GM19438 (cell line): ENCODE measurements at regions not wholly inside any gene's neighbourhood (a gene's known extent, or its start where the extent isn't known, plus 50 kb on each side); places are given as distances from the start of the nearest gene placed in this dataset.

Experiments
- ATAC-seq: cut with Tn5 transposase; IDR thresholded peaks from one replicate; pipeline ENCODE4 v1.9.1; 2021; ENCODE audit warnings: low read depth; ENCODE audit not compliant: unreplicated experiment

DNA sequence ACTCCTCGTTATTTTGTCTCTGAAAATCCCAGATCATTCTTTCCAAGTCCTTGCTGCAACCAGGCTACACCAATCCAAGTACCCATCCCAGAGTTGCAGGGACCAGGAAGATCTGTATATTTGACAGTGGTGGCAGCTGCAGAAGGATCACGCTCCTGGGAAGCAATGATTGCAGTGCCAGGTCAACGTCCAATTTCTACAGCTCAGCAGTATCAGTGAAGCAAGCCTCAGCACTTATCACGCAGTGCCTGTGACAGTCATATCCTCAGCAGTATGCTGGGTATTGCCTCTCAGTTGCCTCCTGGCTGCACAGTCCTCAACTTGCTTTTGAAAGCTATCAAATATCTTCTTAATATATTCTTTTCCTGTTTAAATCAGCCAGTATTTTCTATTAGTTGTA is 66.7 kb downstream of the BARHL2 start:
- ATAC-seq, result no peak

DNA sequence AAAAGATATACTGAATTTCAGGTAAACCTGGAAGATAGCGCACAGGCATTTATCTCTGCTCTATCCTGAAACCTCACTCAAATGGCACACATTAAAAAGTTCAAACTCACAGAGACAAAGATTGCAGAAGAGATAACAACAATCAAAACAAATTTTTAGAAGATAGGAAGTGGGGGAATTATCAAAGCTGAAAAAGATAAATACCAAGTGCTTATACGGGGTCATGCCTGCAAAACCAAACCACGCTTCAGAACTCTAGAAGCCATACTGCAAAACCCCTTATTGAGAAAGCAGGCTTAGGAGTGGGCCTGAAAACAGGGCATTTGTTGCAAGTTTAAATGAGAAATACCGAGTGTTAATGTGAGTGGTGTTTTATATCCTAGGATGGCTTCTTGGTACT is 76.8 kb downstream of the BARHL2 start:
- ATAC-seq, result no peak

GRCh38 chr1:90622666-90623065 is 94.4 kb downstream of the BARHL2 start:
- no peak for ATAC-seq

DNA sequence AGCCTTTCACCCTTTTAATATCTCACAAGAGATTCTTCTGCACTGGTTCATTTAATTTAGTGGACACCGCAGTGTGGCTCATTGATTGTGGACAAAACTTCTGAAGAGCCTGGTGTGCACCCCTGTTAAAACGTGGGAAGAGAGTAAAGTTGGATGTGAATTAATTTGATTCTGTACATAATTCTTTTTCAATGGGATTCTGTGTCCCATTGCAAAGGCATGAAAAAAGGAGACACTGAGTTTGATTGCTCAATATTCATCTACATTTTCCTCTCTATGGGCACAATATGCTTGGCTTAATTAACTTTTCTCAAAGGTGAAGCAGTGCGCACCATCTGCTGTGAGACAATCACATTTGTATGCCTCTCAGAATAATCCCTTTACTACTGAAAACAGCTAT is 95.1 kb downstream of the BARHL2 start:
- ATAC-seq, result no peak

DNA sequence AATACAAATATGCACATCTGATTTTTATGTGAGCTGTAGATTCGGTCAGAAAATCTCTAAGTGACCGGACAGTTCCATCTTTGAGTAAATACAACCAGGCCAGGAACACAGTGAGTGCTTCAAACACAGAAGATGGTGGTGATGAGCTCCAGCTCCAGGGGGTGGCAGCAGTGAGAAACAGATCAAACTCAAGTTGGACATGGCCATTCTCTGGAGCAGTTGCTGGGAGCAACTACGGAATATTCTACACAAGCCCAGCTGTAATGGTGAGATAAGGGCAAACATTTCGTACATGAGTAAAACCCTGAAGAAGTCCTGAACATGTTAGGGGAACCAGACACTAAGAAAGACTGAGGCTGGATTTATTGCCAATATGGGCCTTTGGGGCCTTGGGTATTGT is 100.7 kb downstream of the BARHL2 start:
- no peak for ATAC-seq

GRCh38 chr1:90614872-90615271 is 102.2 kb downstream of the BARHL2 start:
- ATAC-seq, result no peak

GRCh38 chr1:90613371-90613770 is 103.7 kb downstream of the BARHL2 start:
- ATAC-seq, result no peak

DNA sequence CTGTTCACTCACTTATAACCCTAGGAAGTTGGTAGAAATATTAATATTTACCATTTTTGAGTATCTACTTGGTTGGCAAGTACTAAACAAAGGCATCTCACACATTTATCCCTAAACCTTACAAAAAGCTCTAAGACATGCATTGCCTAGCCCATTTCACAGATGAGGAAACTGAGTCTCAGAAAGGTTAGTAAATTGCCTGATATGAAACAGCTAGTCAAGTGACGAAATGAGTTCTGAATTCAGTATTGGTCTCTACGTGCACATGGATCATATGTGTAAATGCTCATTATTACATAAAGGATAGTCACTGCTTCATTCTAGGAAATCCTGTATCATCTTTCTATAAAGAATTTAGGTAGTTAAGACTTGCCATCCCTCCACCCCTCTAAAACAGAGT is 105.1 kb downstream of the BARHL2 start:
- ATAC-seq, result no peak

GRCh38 chr1:90607736-90608135 is 109.4 kb downstream of the BARHL2 start:
- no peak for ATAC-seq

DNA sequence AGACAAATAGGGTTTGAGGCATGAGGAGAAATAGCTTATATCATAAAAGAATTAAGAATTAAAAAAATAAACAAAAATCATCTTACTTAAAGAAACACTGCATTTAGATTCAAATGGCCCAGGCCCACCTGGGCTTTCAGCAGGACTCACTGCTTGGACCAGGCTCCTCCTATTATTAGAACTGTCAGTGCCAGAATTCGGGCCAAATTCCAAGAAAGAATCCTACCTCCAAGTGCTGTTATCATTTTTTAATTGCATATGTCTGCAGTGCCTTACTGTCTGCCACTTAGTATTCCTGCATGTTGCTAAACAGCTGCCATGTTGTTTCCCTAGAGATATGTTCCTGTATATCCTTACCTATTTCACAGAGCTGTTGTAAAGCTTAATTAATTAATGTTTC is 112.0 kb downstream of the BARHL2 start:
- no peak for ATAC-seq

GRCh38 chr1:90593312-90593711 is 123.8 kb downstream of the BARHL2 start:
- ATAC-seq, result no peak

DNA sequence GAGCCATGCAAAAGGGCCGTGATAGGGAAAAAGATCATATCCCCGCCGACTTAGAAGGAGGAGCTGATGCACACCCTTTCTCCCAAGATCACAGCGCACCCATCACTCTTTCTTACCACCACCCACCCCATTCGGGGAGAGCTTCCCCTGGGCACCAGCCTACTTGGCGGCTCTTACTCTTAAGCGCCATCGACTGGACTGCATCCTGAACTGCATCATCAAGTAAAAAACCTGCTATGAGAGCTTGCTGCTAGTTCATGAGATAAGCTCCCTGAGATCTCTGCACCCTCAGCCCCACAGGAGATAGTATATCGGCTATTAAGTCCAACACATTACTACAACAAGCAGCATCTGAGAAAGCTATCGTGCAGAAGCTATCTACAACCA is 125.1 kb downstream of the BARHL2 start:
- no peak for ATAC-seq

DNA sequence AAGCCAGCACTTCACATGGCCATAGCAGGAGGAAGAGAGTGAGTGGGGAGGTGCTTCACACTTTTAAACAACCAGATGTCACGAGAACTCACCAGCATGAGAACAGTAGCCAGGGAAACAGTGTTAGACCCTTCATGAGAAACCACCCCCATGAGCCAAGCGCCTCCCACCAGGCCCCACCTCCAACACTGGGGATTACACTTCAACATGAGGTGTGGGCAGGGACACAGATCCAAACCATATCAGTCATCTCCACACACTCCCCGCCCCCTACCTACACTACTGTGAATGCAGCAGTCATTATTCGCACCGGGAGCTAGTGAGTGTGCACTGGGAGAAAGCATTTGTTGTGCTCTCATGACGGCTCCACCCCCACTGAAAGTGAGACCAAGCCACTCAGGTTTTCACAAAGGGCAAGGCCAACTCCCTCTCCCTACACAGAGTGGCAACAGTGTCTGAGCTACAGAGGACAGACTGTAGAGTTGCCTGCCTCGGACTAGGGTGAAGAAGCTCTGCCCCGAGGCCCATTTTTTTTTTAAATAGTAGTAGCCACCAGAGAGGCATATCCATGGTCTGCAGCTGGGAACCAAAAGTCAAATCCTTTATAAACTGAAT is 125.6 kb downstream of the BARHL2 start:
- ATAC-seq, result no peak

GRCh38 chr1:90580176-90580575 is 136.9 kb downstream of the BARHL2 start:
- no peak for ATAC-seq

- ATAC-seq, result peak; percentile 72
Measured at GRCh38 chr1:90579212-90579802, 137.8 kb downstream of the BARHL2 start.

- no peak for ATAC-seq
Measured at GRCh38 chr1:90574692-90575370, 142.3 kb downstream of the BARHL2 start.

DNA sequence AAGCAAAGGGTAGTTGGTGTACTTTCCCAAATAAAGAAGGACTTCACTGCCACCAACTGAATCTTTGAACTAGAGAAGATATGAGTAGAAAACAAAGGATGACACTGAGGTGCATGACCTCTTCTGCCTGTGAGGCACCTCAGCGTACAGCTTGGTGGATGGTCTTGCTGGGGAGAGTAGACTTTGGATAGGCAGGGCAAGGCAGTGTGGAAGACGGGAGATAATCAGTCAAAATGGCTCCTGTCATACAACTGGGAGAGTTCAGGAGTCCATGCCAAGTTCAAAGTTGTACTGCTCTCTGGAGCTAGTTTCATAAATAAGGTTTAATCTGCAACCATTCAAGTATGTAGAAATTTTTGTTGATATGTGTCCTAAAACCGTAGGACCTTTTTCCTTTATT is 143.4 kb downstream of the BARHL2 start:
- no peak for ATAC-seq

DNA sequence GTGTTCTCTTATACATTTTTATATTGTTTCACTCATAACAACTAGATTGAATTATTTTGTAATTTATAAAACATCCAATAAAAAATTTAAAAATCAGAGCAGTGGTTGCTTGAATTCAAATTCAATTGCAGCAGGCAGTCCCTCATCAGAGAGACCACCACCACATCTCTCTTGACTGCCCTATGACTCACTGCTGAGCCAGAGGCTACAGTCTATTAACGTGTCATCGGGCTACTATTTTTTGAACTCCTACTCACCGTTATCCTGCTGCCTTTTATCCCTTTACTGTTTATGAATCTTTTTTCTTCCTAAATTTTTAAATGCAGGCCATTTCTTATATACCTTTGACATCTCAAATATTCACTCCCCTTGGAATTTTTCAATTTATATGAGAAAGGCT is 144.7 kb downstream of the BARHL2 start:
- no peak for ATAC-seq

DNA sequence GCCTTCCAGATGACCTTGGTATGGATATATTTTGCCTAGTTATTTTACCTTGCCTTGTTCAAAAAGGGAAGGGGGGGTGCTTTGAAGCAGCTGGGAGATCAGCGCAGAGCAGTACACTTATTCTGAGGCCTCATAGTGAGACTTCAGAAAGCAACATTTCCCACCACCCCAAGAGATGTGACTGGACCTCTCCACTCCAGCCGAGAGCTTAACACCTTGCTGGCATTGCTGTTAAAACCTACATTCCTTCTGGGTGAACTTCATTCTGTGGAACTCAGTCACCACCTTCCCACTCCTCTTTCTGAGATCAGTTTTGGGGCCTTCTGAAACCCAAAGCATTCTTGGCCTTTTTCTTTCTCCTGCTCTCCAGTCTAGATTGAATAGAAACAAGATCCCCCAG is 148.7 kb downstream of the BARHL2 start:
- no peak for ATAC-seq

GRCh38 chr1:90564164-90564563 is 152.9 kb downstream of the BARHL2 start:
- no peak for ATAC-seq

DNA sequence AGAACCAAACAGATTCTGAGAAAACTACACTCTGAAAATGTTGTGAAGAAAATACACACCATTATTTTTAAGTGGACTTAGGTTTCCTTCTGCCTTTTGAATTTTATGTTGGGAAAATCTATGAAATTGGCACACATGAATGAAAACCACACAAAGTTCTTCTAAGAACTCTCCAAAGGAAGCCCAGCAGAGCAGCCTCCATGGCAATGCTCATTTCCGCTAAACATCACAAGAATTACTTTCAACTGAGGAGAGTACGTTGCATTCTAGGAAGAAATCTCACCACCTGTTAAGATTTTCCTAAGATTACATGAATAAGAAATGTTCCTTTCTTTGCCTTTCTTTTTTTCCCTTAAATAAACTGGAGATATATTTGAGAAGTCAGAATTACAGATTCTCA is 154.2 kb downstream of the BARHL2 start:
- ATAC-seq, result no peak

- ATAC-seq, result no peak
Measured at GRCh38 chr1:90561911-90562310, 155.2 kb downstream of the BARHL2 start.
